ENCODE measurements at regions not wholly inside any gene's neighbourhood (a gene's known extent, or its start where the extent isn't known, plus 50 kb on each side); places are given as distances from the start of the nearest gene placed in this dataset.

- DNase-seq (ENCODE audit: low read depth): no peak
These were observed 458.8 kb upstream of the NRXN1 start for GRCh38 chr2:51490576-51491234.

GRCh38 chr2:51484605-51485004 is 452.7 kb upstream of the NRXN1 start:
- DNase-seq (ENCODE audit: low read depth): no peak

- no peak for DNase-seq (ENCODE audit: low read depth)
These were observed 451.8 kb upstream of the NRXN1 start for GRCh38 chr2:51483720-51484119.

GRCh38 chr2:51472783-51473182 is 440.9 kb upstream of the NRXN1 start:
- peak; percentile 9 for DNase-seq (ENCODE audit: low read depth)

- peak; percentile 1 for DNase-seq (ENCODE audit: low read depth)
These were observed 440.4 kb upstream of the NRXN1 start for GRCh38 chr2:51472300-51472699.

GRCh38 chr2:51469102-51469501 is 437.2 kb upstream of the NRXN1 start:
- no peak for DNase-seq (ENCODE audit: low read depth)

- no peak for DNase-seq (ENCODE audit: low read depth)
These were observed 433.4 kb upstream of the NRXN1 start for GRCh38 chr2:51465326-51465725.

- DNase-seq (ENCODE audit: low read depth): peak; percentile 1
These were observed 422.2 kb upstream of the NRXN1 start for GRCh38 chr2:51454177-51454576.

GRCh38 chr2:51448911-51449310 is 417.0 kb upstream of the NRXN1 start:
- DNase-seq (ENCODE audit: low read depth): no peak

GRCh38 chr2:51441786-51442185 is 409.9 kb upstream of the NRXN1 start:
- DNase-seq (ENCODE audit: low read depth): no peak

GRCh38 chr2:51424418-51424817 is 392.5 kb upstream of the NRXN1 start:
- DNase-seq (ENCODE audit: low read depth): no peak

GRCh38 chr2:51420511-51420910 is 388.6 kb upstream of the NRXN1 start:
- no peak for DNase-seq (ENCODE audit: low read depth)

GRCh38 chr2:51413726-51414125 is 381.8 kb upstream of the NRXN1 start:
- DNase-seq (ENCODE audit: low read depth): no peak

- DNase-seq (ENCODE audit: low read depth): no peak
These were observed 378.4 kb upstream of the NRXN1 start for GRCh38 chr2:51410331-51410730.

GRCh38 chr2:51409920-51410319 is 378.0 kb upstream of the NRXN1 start:
- DNase-seq (ENCODE audit: low read depth): no peak

GRCh38 chr2:51404226-51404625 is 372.3 kb upstream of the NRXN1 start:
- no peak for DNase-seq (ENCODE audit: low read depth)

- DNase-seq (ENCODE audit: low read depth): no peak
These were observed 369.6 kb upstream of the NRXN1 start for GRCh38 chr2:51401546-51401945.

GRCh38 chr2:51387235-51387634 is 355.3 kb upstream of the NRXN1 start:
- peak; percentile 19 for DNase-seq (ENCODE audit: low read depth)

GRCh38 chr2:51379997-51380396 is 348.1 kb upstream of the NRXN1 start:
- no peak for DNase-seq (ENCODE audit: low read depth)

- no peak for DNase-seq (ENCODE audit: low read depth)
These were observed 336.3 kb upstream of the NRXN1 start for GRCh38 chr2:51368250-51368649.

GRCh38 chr2:51350100-51350499 is 318.2 kb upstream of the NRXN1 start:
- peak; percentile 37 for DNase-seq (ENCODE audit: low read depth)

GRCh38 chr2:51344886-51345285 is 313.0 kb upstream of the NRXN1 start:
- DNase-seq (ENCODE audit: low read depth): no peak

- DNase-seq (ENCODE audit: low read depth): no peak
These were observed 303.4 kb upstream of the NRXN1 start for GRCh38 chr2:51335087-51336058.
